DOHH2 (cell line): ENCODE measurements at regions not wholly inside any gene's neighbourhood (a gene's known extent, or its start where the extent isn't known, plus 50 kb on each side); places are given as distances from the start of the nearest gene placed in this dataset.
A peak's percentile ranks its signal among the peaks of the same experiment; 100 is the strongest.

ENCODE experiments used
- CTCF ChIP-seq: fragments of 200-600 bp; sonication (generic); IDR thresholded peaks from one replicate; pipeline ENCODE4 v1.5.1; 2014; ENCODE audit warnings: antibody characterized with exemption, mild to moderate bottlenecking, low read depth, low read length; ENCODE audit not compliant: poor library complexity, severe bottlenecking
- EZH2phosphoT487 ChIP-seq: fragments of 200-600 bp; sonication (generic); IDR thresholded peaks from 2 replicates; pipeline ENCODE4 v1.6.1; 2017; ENCODE audit warnings: borderline replicate concordance, mild to moderate bottlenecking, antibody characterized with exemption, low read length, moderate library complexity, mixed read lengths

GRCh38 chr18:35777039-35777438 is 195.4 kb upstream of the RMP24 start:
- TF ChIP-seq CTCF: peak; percentile 14
- no peak for TF ChIP-seq EZH2phosphoT487
